CD8-positive, alpha-beta memory T cell (primary cell): ENCODE measurements at regions not wholly inside any gene's neighbourhood (a gene's known extent, or its start where the extent isn't known, plus 50 kb on each side); places are given as distances from the start of the nearest gene placed in this dataset.

Source experiments
- CTCF ChIA-PET: fragments of 350-600 bp; sonication (Branson Sonifier 250); formaldehyde crosslinking; loops from one replicate; lab custom pipeline; 2021; ENCODE audit warnings: antibody characterized with exemption; lab: Charles Lee
- POLR2A ChIA-PET: fragments of 350-600 bp; sonication (Branson Sonifier 250); formaldehyde crosslinking; loops from one replicate; lab custom pipeline; 2021; ENCODE audit warnings: antibody characterized with exemption; lab: Charles Lee
- DNase-seq, 5 donors: peaks; one replicate each; pipeline versions ENCODE4 v3.0.0 to v3.0.0-alpha.2; 2020 to 2022; ENCODE audit warnings: mixed read lengths in 1 of 5
- H3K27ac ChIP-seq: one replicate; pipeline ENCODE4 v1.7.0; 2013; ENCODE audit warnings: low read depth, mild to moderate bottlenecking, low read length, moderate library complexity
- H3K27me3 ChIP-seq: 2 replicates; pipeline ENCODE4 v1.7.0; 2013; ENCODE audit warnings: low read length, mild to moderate bottlenecking; ENCODE audit not compliant: insufficient read depth, poor library complexity, severe bottlenecking
- H3K36me3 ChIP-seq: 2 replicates; pipeline ENCODE4 v1.7.0; 2013; ENCODE audit warnings: mild to moderate bottlenecking, low read length, moderate library complexity; ENCODE audit not compliant: insufficient read depth
- H3K4me1 ChIP-seq: 2 replicates; pipeline ENCODE4 v1.7.0; 2013; ENCODE audit warnings: mild to moderate bottlenecking, low read length, moderate library complexity; ENCODE audit not compliant: insufficient read depth
- H3K4me3 ChIP-seq: 2 replicates; pipeline ENCODE4 v1.7.0; 2013; ENCODE audit warnings: mild to moderate bottlenecking, low read length
- H3K9me3 ChIP-seq: 2 replicates; pipeline ENCODE4 v1.7.0; 2013; ENCODE audit warnings: mild to moderate bottlenecking, low read length
- H3K27ac Mint-ChIP-seq, 8 donors: one replicate each; pipeline ENCODE4 v1.8.0; 2020 to 2021; ENCODE audit warnings: mixed read lengths in 8 of 8, mild to moderate bottlenecking in 6 of 8, inconsistent platforms in 3 of 8, moderate library complexity in 3 of 8
- H3K27me3 Mint-ChIP-seq, 2 donors: one replicate each; pipeline ENCODE4 v1.8.0; 2020 to 2021; ENCODE audit warnings: mixed read lengths in 2 of 2, mild to moderate bottlenecking in 1 of 2, moderate library complexity in 1 of 2
- H3K36me3 Mint-ChIP-seq, 3 donors: one replicate each; pipeline ENCODE4 v1.8.0; 2020 to 2021; ENCODE audit warnings: mixed read lengths in 3 of 3, inconsistent platforms in 1 of 3, mild to moderate bottlenecking in 1 of 3
- H3K4me1 Mint-ChIP-seq, 3 donors: one replicate each; pipeline ENCODE4 v1.8.0; 2020 to 2021; ENCODE audit warnings: mixed read lengths in 3 of 3, inconsistent platforms in 1 of 3, mild to moderate bottlenecking in 1 of 3
- H3K4me3 Mint-ChIP-seq, 7 donors: one replicate each; pipeline ENCODE4 v1.8.0; 2020 to 2021; ENCODE audit warnings: mixed read lengths in 7 of 7, mild to moderate bottlenecking in 6 of 7, moderate library complexity in 4 of 7, inconsistent platforms in 2 of 7
- H3K9me3 Mint-ChIP-seq, 5 donors: one replicate each; pipeline ENCODE4 v1.8.0; 2020 to 2022; ENCODE audit warnings: mixed read lengths in 5 of 5, mild to moderate bottlenecking in 3 of 5, moderate library complexity in 2 of 5, inconsistent platforms in 1 of 5

GRCh38 chr5:74378464-74378863 lies 262.1 kb downstream of the ENC1 start:
- POLR2A ChIA-PET = no interaction called here
- Mint-ChIP-seq H3K27me3 (peaks cover 1 to 13% of the 10 kb centered on the region in 2 donors), H3K9me3 (no peaks in the 10 kb centered on the region), H3K36me3 (no peaks in the 10 kb centered on the region), H3K4me1 (no peaks in the 10 kb centered on the region), H3K27ac (no peak overlapping the region), H3K4me3 (no peak overlapping the region)
- Histone ChIP-seq H3K27me3 (no peaks in the 10 kb centered on the region), H3K36me3 (no peaks in the 10 kb centered on the region), H3K9me3 (no peaks in the 10 kb centered on the region), H3K27ac (no peak overlapping the region), H3K4me1 (no peaks in the 10 kb centered on the region), H3K4me3 (no peak overlapping the region)
- CTCF ChIA-PET = no interaction called here
- DNase-seq = no peak

GRCh38 chr5:74376187-74376586 lies 264.3 kb downstream of the ENC1 start:
- Mint-ChIP-seq H3K4me3 (no peak overlapping the region), H3K27ac (no peak overlapping the region), H3K4me1 (no peaks in the 10 kb centered on the region), H3K36me3 (no peaks in the 10 kb centered on the region), H3K9me3 (no peaks in the 10 kb centered on the region), H3K27me3 (peaks cover 3 to 13% of the 10 kb centered on the region in 2 donors)
- H3K27ac ChIP-seq = no peak overlapping the region
- no peaks in the 10 kb centered on the region for H3K9me3 ChIP-seq
- ChIA-PET POLR2A (no interaction called here), CTCF (no interaction called here)
- no peak overlapping the region for H3K4me3 ChIP-seq
- no peak for DNase-seq
- H3K4me1 ChIP-seq = no peaks in the 10 kb centered on the region
- H3K36me3 ChIP-seq = no peaks in the 10 kb centered on the region
- no peaks in the 10 kb centered on the region for H3K27me3 ChIP-seq

GRCh38 chr5:74375271-74375670 lies 265.3 kb downstream of the ENC1 start:
- Histone ChIP-seq H3K4me1 (no peaks in the 10 kb centered on the region), H3K27ac (no peak overlapping the region), H3K9me3 (no peaks in the 10 kb centered on the region), H3K27me3 (no peaks in the 10 kb centered on the region), H3K36me3 (no peaks in the 10 kb centered on the region), H3K4me3 (no peak overlapping the region)
- ChIA-PET CTCF (no interaction called here), POLR2A (no interaction called here)
- Mint-ChIP-seq H3K27ac (no peak overlapping the region), H3K27me3 (peaks cover 3 to 6% of the 10 kb centered on the region in 2 donors), H3K4me3 (no peak overlapping the region), H3K36me3 (no peaks in the 10 kb centered on the region), H3K4me1 (no peaks in the 10 kb centered on the region), H3K9me3 (no peaks in the 10 kb centered on the region)
- DNase-seq = no peak

GRCh38 chr5:74374656-74375055 lies 265.9 kb downstream of the ENC1 start:
- H3K9me3 Mint-ChIP-seq = no peaks in the 10 kb centered on the region
- no peak for DNase-seq
- no peaks in the 10 kb centered on the region for H3K36me3 Mint-ChIP-seq
- H3K27me3 Mint-ChIP-seq = peaks cover 3 to 6% of the 10 kb centered on the region in 2 donors
- no peaks in the 10 kb centered on the region for H3K27me3 ChIP-seq
- H3K4me3 Mint-ChIP-seq = no peak overlapping the region
- no peaks in the 10 kb centered on the region for H3K36me3 ChIP-seq
- no peaks in the 10 kb centered on the region for H3K9me3 ChIP-seq
- H3K27ac ChIP-seq = no peak overlapping the region
- H3K4me1 ChIP-seq = no peaks in the 10 kb centered on the region
- ChIA-PET CTCF (no interaction called here), POLR2A (no interaction called here)
- H3K27ac Mint-ChIP-seq = no peak overlapping the region
- no peaks in the 10 kb centered on the region for H3K4me1 Mint-ChIP-seq
- H3K4me3 ChIP-seq = no peak overlapping the region

GRCh38 chr5:74373076-74373475 lies 267.5 kb downstream of the ENC1 start:
- Mint-ChIP-seq H3K9me3 (no peaks in the 10 kb centered on the region), H3K27me3 (peaks cover 2 to 3% of the 10 kb centered on the region in 2 donors), H3K27ac (no peak overlapping the region), H3K36me3 (no peaks in the 10 kb centered on the region), H3K4me1 (no peaks in the 10 kb centered on the region), H3K4me3 (no peak overlapping the region)
- POLR2A ChIA-PET = no interaction called here
- no peak overlapping the region for H3K27ac ChIP-seq
- H3K27me3 ChIP-seq = no peaks in the 10 kb centered on the region
- no peaks in the 10 kb centered on the region for H3K9me3 ChIP-seq
- CTCF ChIA-PET = no interaction called here
- DNase-seq = no peak
- H3K4me3 ChIP-seq = no peak overlapping the region
- no peaks in the 10 kb centered on the region for H3K4me1 ChIP-seq
- no peaks in the 10 kb centered on the region for H3K36me3 ChIP-seq

GRCh38 chr5:74372502-74373064 lies 267.9 kb downstream of the ENC1 start:
- H3K36me3 ChIP-seq = no peaks in the 10 kb centered on the region
- DNase-seq = no peak
- Mint-ChIP-seq H3K27ac (no peak overlapping the region), H3K4me3 (no peak overlapping the region), H3K27me3 (peaks cover 2 to 3% of the 10 kb centered on the region in 2 donors), H3K4me1 (no peaks in the 10 kb centered on the region), H3K9me3 (peaks cover 0 to 2% (median 0%) of the 10 kb centered on the region in 5 donors), H3K36me3 (no peaks in the 10 kb centered on the region)
- no peaks in the 10 kb centered on the region for H3K27me3 ChIP-seq
- H3K4me3 ChIP-seq = no peak overlapping the region
- no peaks in the 10 kb centered on the region for H3K9me3 ChIP-seq
- H3K4me1 ChIP-seq = no peaks in the 10 kb centered on the region
- ChIA-PET POLR2A (no interaction called here), CTCF (no interaction called here)
- no peak overlapping the region for H3K27ac ChIP-seq

GRCh38 chr5:74372051-74372450 lies 268.5 kb downstream of the ENC1 start:
- no peaks in the 10 kb centered on the region for H3K4me1 Mint-ChIP-seq
- no peak overlapping the region for H3K27ac Mint-ChIP-seq
- no peaks in the 10 kb centered on the region for H3K27me3 ChIP-seq
- H3K36me3 ChIP-seq = no peaks in the 10 kb centered on the region
- H3K4me1 ChIP-seq = no peaks in the 10 kb centered on the region
- no peak overlapping the region for H3K4me3 Mint-ChIP-seq
- H3K9me3 ChIP-seq = no peaks in the 10 kb centered on the region
- H3K9me3 Mint-ChIP-seq = peaks cover 0 to 2% (median 0%) of the 10 kb centered on the region in 5 donors
- peaks cover 1 to 3% of the 10 kb centered on the region in 2 donors for H3K27me3 Mint-ChIP-seq
- ChIA-PET CTCF (no interaction called here), POLR2A (no interaction called here)
- DNase-seq = no peak
- no peak overlapping the region for H3K27ac ChIP-seq
- H3K36me3 Mint-ChIP-seq = no peaks in the 10 kb centered on the region
- H3K4me3 ChIP-seq = no peak overlapping the region

- no peak overlapping the region for H3K27ac Mint-ChIP-seq
- no peaks in the 10 kb centered on the region for H3K36me3 Mint-ChIP-seq
- CTCF ChIA-PET = no interaction called here
- Histone ChIP-seq H3K9me3 (no peaks in the 10 kb centered on the region), H3K27me3 (no peaks in the 10 kb centered on the region), H3K4me3 (no peak overlapping the region), H3K27ac (no peak overlapping the region), H3K36me3 (no peaks in the 10 kb centered on the region), H3K4me1 (no peaks in the 10 kb centered on the region)
- DNase-seq = no peak
- POLR2A ChIA-PET = no interaction called here
- H3K9me3 Mint-ChIP-seq = peaks cover 0 to 2% (median 0%) of the 10 kb centered on the region in 5 donors
- H3K27me3 Mint-ChIP-seq = peaks cover 0 to 3% of the 10 kb centered on the region in 2 donors
- no peaks in the 10 kb centered on the region for H3K4me1 Mint-ChIP-seq
- no peak overlapping the region for H3K4me3 Mint-ChIP-seq
Observed at GRCh38 chr5:74371621-74372020, 268.9 kb downstream of the ENC1 start.
